ENCODE measurements at regions not wholly inside any gene's neighbourhood (a gene's known extent, or its start where the extent isn't known, plus 50 kb on each side); places are given as distances from the start of the nearest gene placed in this dataset.

DNA sequence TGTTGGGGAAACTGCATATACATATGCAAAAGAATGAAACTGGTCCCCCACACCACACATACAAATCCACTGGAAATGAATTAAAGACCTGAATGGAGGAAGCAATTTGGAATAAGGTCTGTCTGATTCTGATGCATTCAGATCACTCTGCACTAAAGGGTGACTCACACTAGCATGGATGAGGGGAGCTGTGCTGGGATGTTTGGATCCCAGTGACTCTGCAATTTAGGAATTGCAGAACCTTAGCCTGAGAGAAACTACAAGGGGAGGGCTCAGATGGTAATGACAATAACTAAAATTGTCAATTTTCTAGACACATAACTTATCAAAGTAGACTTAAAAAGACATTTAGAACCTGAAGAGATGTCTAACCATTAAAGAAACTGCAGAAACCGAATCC is 312.0 kb downstream of the CDK5RAP2 start:
- no peak overlapping the region for H3K4me3 Mint-ChIP-seq
- H3K4me1 Mint-ChIP-seq (ENCODE audit: low read depth), result no peaks in the 10 kb centered on the region

GRCh38 chr9:120265791-120266190 is 314.2 kb downstream of the CDK5RAP2 start:
- peaks cover 4% of the 10 kb centered on the region for H3K27me3 Mint-ChIP-seq
- DNase-seq, result no peak
- H3K4me3 Mint-ChIP-seq, result no peak overlapping the region
- no peaks in the 10 kb centered on the region for H3K9me3 Mint-ChIP-seq
- no peaks in the 10 kb centered on the region for H3K36me3 Mint-ChIP-seq (ENCODE audit: low read depth)
- H3K4me1 Mint-ChIP-seq (ENCODE audit: low read depth), result no peaks in the 10 kb centered on the region
- H3K27ac Mint-ChIP-seq, result no peak overlapping the region

More for the DNA sequence above, 312.0 kb downstream of the CDK5RAP2 start:
- DNase-seq, result no peak
- Mint-ChIP-seq H3K27me3 (peaks cover 4% of the 10 kb centered on the region), H3K9me3 (peaks cover under 1% of the 10 kb centered on the region), H3K27ac (no peak overlapping the region), H3K36me3 (ENCODE audit: low read depth) (no peaks in the 10 kb centered on the region)

- no peak overlapping the region for H3K4me3 Mint-ChIP-seq
Measured at GRCh38 chr9:120264528-120264927, 315.4 kb downstream of the CDK5RAP2 start.

DNA sequence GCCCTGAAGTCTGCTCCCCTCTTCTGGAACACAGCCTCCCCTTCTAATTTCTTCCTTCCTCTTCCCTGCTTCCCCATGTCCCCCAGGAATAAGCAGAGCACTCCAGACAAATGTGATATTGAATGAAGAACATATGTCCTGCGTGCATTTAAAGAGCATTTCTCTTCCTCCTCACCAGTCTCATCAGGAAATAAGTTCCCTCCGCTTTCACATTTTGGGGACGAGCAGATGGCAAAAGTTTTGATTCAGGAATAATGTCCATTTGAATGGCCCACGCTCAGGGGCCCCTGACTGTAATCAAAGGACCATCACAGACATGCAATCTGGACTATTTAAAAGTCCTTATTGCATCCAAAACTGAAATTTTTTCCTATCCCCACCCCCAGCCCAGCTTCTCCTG is 316.1 kb downstream of the CDK5RAP2 start:
- no peaks in the 10 kb centered on the region for H3K9me3 Mint-ChIP-seq
- H3K4me3 Mint-ChIP-seq, result no peak overlapping the region
- no peak overlapping the region for H3K27ac Mint-ChIP-seq
- H3K36me3 Mint-ChIP-seq (ENCODE audit: low read depth), result no peaks in the 10 kb centered on the region
- H3K4me1 Mint-ChIP-seq (ENCODE audit: low read depth), result no peaks in the 10 kb centered on the region
- peaks cover 7% of the 10 kb centered on the region for H3K27me3 Mint-ChIP-seq
- DNase-seq, result no peak

More at GRCh38 chr9:120264528-120264927, 315.4 kb downstream of the CDK5RAP2 start:
- H3K4me1 Mint-ChIP-seq (ENCODE audit: low read depth), result no peaks in the 10 kb centered on the region
- no peaks in the 10 kb centered on the region for H3K9me3 Mint-ChIP-seq
- peaks cover 4% of the 10 kb centered on the region for H3K27me3 Mint-ChIP-seq
- H3K27ac Mint-ChIP-seq, result no peak overlapping the region
- no peaks in the 10 kb centered on the region for H3K36me3 Mint-ChIP-seq (ENCODE audit: low read depth)
- no peak for DNase-seq

DNA sequence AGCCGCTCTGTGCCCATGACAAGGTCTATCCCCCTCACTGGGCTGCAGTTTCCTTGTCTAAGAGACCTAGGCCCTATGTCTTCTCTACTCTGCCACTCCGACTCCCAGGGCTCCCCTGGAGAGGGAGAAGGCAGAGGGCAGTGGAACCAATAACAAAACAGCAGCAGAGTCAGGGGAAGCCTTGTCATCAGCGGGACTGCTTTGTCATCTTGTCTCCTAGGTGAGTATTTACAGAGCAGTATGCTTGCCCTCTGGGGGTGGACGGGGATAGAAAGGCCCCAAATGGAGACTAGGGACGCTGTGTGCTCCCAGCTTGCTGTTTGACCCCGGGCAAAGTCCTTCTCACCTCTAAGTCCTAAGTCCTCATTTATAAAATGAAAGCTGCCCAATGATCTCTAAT is 318.5 kb downstream of the CDK5RAP2 start:
- Mint-ChIP-seq H3K36me3 (ENCODE audit: low read depth) (no peaks in the 10 kb centered on the region), H3K27me3 (peaks cover 15% of the 10 kb centered on the region)

GRCh38 chr9:120259100-120259499 is 320.9 kb downstream of the CDK5RAP2 start:
- no peaks in the 10 kb centered on the region for H3K4me1 Mint-ChIP-seq (ENCODE audit: low read depth)
- no peaks in the 10 kb centered on the region for H3K36me3 Mint-ChIP-seq (ENCODE audit: low read depth)
- no peaks in the 10 kb centered on the region for H3K9me3 Mint-ChIP-seq
- DNase-seq, result no peak
- H3K27me3 Mint-ChIP-seq, result peaks cover 14% of the 10 kb centered on the region
- H3K27ac Mint-ChIP-seq, result no peak overlapping the region
- H3K4me3 Mint-ChIP-seq, result no peak overlapping the region

More for the DNA sequence above, 318.5 kb downstream of the CDK5RAP2 start:
- no peak for DNase-seq
- no peak overlapping the region for H3K4me3 Mint-ChIP-seq
- no peaks in the 10 kb centered on the region for H3K9me3 Mint-ChIP-seq
- no peak overlapping the region for H3K27ac Mint-ChIP-seq
- no peaks in the 10 kb centered on the region for H3K4me1 Mint-ChIP-seq (ENCODE audit: low read depth)

GRCh38 chr9:120258096-120258495 is 321.9 kb downstream of the CDK5RAP2 start:
- no peaks in the 10 kb centered on the region for H3K36me3 Mint-ChIP-seq (ENCODE audit: low read depth)
- H3K4me3 Mint-ChIP-seq, result no peak overlapping the region
- H3K4me1 Mint-ChIP-seq (ENCODE audit: low read depth), result no peaks in the 10 kb centered on the region
- DNase-seq, result no peak
- peaks cover 14% of the 10 kb centered on the region for H3K27me3 Mint-ChIP-seq
- no peaks in the 10 kb centered on the region for H3K9me3 Mint-ChIP-seq
- no peak overlapping the region for H3K27ac Mint-ChIP-seq

DNA sequence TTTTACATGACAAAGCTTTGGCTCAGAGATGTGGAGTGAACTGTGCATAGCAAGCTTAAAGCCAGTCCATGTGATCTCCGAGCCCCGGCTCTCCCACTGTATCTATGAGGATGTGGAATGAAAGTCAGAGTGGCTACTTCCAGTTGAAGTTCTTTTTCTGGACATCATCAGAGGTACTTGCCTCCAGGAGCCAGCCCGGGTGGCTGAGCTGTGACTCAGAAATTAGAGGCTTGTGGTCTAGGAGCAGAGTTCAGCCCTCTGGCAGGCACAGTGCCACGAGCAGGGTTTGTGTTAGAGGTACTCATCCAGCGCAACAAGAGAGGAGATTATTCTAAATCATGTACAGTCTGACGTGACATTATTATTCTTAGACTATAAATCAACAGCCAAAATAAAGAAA is 322.5 kb downstream of the CDK5RAP2 start:
- Mint-ChIP-seq H3K9me3 (no peaks in the 10 kb centered on the region), H3K4me3 (no peak overlapping the region), H3K36me3 (ENCODE audit: low read depth) (no peaks in the 10 kb centered on the region), H3K27me3 (peaks cover 14% of the 10 kb centered on the region), H3K4me1 (ENCODE audit: low read depth) (no peaks in the 10 kb centered on the region), H3K27ac (no peak overlapping the region)
- DNase-seq, result no peak

GRCh38 chr9:120256146-120256545 is 323.8 kb downstream of the CDK5RAP2 start:
- Mint-ChIP-seq H3K4me3 (no peak overlapping the region), H3K36me3 (ENCODE audit: low read depth) (no peaks in the 10 kb centered on the region), H3K9me3 (no peaks in the 10 kb centered on the region), H3K27me3 (peaks cover 14% of the 10 kb centered on the region), H3K4me1 (ENCODE audit: low read depth) (no peaks in the 10 kb centered on the region), H3K27ac (no peak overlapping the region)
- no peak for DNase-seq

GRCh38 chr9:120252248-120252647 is 327.7 kb downstream of the CDK5RAP2 start:
- no peak overlapping the region for H3K27ac Mint-ChIP-seq

GRCh38 chr9:120242116-120242811 is 337.7 kb downstream of the CDK5RAP2 start:
- no peaks in the 10 kb centered on the region for H3K4me1 Mint-ChIP-seq (ENCODE audit: low read depth)
- H3K27me3 Mint-ChIP-seq, result no peaks in the 10 kb centered on the region
- H3K4me3 Mint-ChIP-seq, result no peak overlapping the region
- no peak overlapping the region for H3K27ac Mint-ChIP-seq
- no peak for DNase-seq
- H3K9me3 Mint-ChIP-seq, result peaks cover 2% of the 10 kb centered on the region
- H3K36me3 Mint-ChIP-seq (ENCODE audit: low read depth), result no peaks in the 10 kb centered on the region

More at GRCh38 chr9:120252248-120252647, 327.7 kb downstream of the CDK5RAP2 start:
- H3K4me3 Mint-ChIP-seq, result no peak overlapping the region
- peaks cover 3% of the 10 kb centered on the region for H3K27me3 Mint-ChIP-seq
- no peaks in the 10 kb centered on the region for H3K4me1 Mint-ChIP-seq (ENCODE audit: low read depth)
- no peaks in the 10 kb centered on the region for H3K9me3 Mint-ChIP-seq
- no peak for DNase-seq
- H3K36me3 Mint-ChIP-seq (ENCODE audit: low read depth), result no peaks in the 10 kb centered on the region

- no peak for DNase-seq
Measured at GRCh38 chr9:120236596-120236995, 343.4 kb downstream of the CDK5RAP2 start.

DNA sequence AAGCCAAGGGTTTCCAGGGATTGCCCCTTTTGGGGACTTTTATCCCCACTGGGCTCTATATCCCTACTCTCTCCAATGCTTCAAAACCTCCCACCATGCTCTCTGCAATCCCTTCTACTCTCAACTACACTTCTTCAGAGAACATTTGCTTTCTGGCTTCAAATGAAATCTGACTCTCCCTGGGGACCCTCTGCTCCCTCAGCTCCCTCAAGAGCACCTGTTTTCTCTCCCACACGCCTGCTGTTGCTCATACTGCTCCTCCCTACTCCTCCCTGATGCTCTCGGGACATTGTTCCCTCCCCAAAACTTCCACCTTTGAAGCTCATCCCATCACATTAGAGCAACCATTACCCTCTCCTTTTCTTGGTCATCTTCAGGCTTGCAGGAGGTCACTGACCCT is 344.9 kb downstream of the CDK5RAP2 start:
- no peak overlapping the region for H3K27ac Mint-ChIP-seq
- H3K36me3 Mint-ChIP-seq (ENCODE audit: low read depth), result no peaks in the 10 kb centered on the region
- H3K27me3 Mint-ChIP-seq, result no peaks in the 10 kb centered on the region
- no peak overlapping the region for H3K4me3 Mint-ChIP-seq
- H3K4me1 Mint-ChIP-seq (ENCODE audit: low read depth), result no peaks in the 10 kb centered on the region
- H3K9me3 Mint-ChIP-seq, result no peaks in the 10 kb centered on the region
- DNase-seq, result no peak

More at GRCh38 chr9:120236596-120236995, 343.4 kb downstream of the CDK5RAP2 start:
- Mint-ChIP-seq H3K36me3 (ENCODE audit: low read depth) (no peaks in the 10 kb centered on the region), H3K27me3 (no peaks in the 10 kb centered on the region), H3K4me1 (ENCODE audit: low read depth) (no peaks in the 10 kb centered on the region), H3K27ac (no peak overlapping the region), H3K9me3 (no peaks in the 10 kb centered on the region), H3K4me3 (no peak overlapping the region)

GRCh38 chr9:120230227-120230626 is 349.7 kb downstream of the CDK5RAP2 start:
- no peak overlapping the region for H3K4me3 Mint-ChIP-seq
- no peaks in the 10 kb centered on the region for H3K4me1 Mint-ChIP-seq (ENCODE audit: low read depth)
- no peak overlapping the region for H3K27ac Mint-ChIP-seq
- H3K9me3 Mint-ChIP-seq, result no peaks in the 10 kb centered on the region
- peaks cover 2% of the 10 kb centered on the region for H3K27me3 Mint-ChIP-seq
- DNase-seq, result no peak
- no peaks in the 10 kb centered on the region for H3K36me3 Mint-ChIP-seq (ENCODE audit: low read depth)

GRCh38 chr9:120221844-120222243 is 358.1 kb downstream of the CDK5RAP2 start:
- Mint-ChIP-seq H3K27me3 (peaks cover 9% of the 10 kb centered on the region), H3K36me3 (ENCODE audit: low read depth) (no peaks in the 10 kb centered on the region), H3K9me3 (no peaks in the 10 kb centered on the region), H3K4me1 (ENCODE audit: low read depth) (no peaks in the 10 kb centered on the region), H3K27ac (no peak overlapping the region), H3K4me3 (no peak overlapping the region)
- DNase-seq, result no peak

Measured in activated T-cell treated with anti-CD3 and anti-CD28 coated beads, Interleukin-2, amount 50 U/mL, for 24 hours (primary cell).